Effector memory CD8-positive, alpha-beta T cell (primary cell): ENCODE measurements at regions not wholly inside any gene's neighbourhood (a gene's known extent, or its start where the extent isn't known, plus 50 kb on each side); places are given as distances from the start of the nearest gene placed in this dataset.
"Not testable (repeated sequence)": the region's sequence is repeated elsewhere in the genome, so short reads cannot be mapped to it uniquely, and the experiment has no call there.

Experiments used
- ATAC-seq: fragments of 150-1000 bp; cut with Tn5 transposase; replicated peaks from 2 replicates; pipeline ENCODE4 v1.10.0; 2021; ENCODE audit warnings: mild to moderate bottlenecking, moderate library complexity
- DNase-seq, 3 experiments: peaks; one replicate each; pipeline ENCODE4 v3.0.0; 2021
- H3K27ac Mint-ChIP-seq, 2 donors: one replicate each; pipeline ENCODE4 v1.8.0; 2022; ENCODE audit warnings: mild to moderate bottlenecking in 2 of 2, mixed read lengths in 2 of 2, moderate library complexity in 2 of 2
- H3K27me3 Mint-ChIP-seq, 2 donors: one replicate each; pipeline ENCODE4 v1.8.0; 2022; ENCODE audit warnings: mixed read lengths in 2 of 2
- H3K36me3 Mint-ChIP-seq: one replicate; pipeline ENCODE4 v1.8.0; 2022; ENCODE audit warnings: mild to moderate bottlenecking, moderate library complexity, mixed read lengths; ENCODE audit not compliant: insufficient read depth
- H3K4me1 Mint-ChIP-seq, 2 donors: one replicate each; pipeline ENCODE4 v1.8.0; 2022; ENCODE audit warnings: low read depth in 2 of 2, mixed read lengths in 2 of 2
- H3K4me3 Mint-ChIP-seq, 2 donors: one replicate each; pipeline ENCODE4 v1.8.0; 2022; ENCODE audit warnings: mild to moderate bottlenecking in 2 of 2, mixed read lengths in 2 of 2, moderate library complexity in 2 of 2
- H3K9me3 Mint-ChIP-seq, 2 donors: one replicate each; pipeline ENCODE4 v1.8.0; 2022; ENCODE audit warnings: mixed read lengths in 2 of 2

DNA sequence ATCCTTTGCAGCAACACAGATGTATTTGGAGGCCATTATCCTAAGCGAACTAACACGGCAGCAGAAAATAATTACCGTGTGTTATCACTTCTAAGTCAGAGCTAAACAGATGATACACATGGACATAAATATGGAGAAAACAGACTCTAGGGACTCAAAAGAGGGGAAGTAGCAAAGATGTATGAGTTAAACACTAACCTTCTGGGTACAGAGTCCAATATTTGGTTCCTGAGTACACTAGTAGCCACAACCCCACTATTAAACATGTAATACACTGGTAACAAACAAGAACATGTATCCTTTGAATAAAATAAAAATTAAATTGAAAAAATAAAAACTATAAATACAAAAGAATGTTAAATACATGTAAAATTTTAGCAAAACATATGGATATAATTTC is 118.0 kb upstream of the SLITRK5 start:
- Mint-ChIP-seq H3K4me3 (no peak overlapping the region), H3K36me3 (no peaks in the 10 kb centered on the region), H3K4me1 (no peaks in the 10 kb centered on the region), H3K27me3 (no peaks in the 10 kb centered on the region), H3K27ac (no peak overlapping the region), H3K9me3 (peaks cover 0 to 12% of the 10 kb centered on the region in 2 donors)
- DNase-seq (no peak), ATAC-seq (no peak)

DNA sequence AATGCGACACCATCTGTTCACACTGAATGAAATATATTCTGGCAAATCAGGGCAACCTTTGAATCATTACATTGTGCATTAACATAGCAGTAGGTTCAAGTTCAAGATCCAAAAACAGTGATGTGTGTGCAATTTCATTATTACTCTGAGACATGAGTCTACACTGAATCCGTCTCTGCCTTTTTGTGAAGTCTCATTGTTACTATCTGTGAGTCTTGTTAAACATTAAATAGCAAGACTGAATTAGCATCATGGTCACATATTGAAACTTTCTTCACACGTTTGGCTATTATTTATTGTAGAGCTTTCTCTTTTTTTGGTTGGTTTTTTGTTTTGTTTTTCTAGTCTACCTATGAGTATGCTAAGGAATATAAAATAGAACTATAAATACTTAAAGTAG is 117.1 kb upstream of the SLITRK5 start:
- no peaks in the 10 kb centered on the region for H3K27me3 Mint-ChIP-seq
- no peak for DNase-seq
- no peak for ATAC-seq
- no peaks in the 10 kb centered on the region for H3K36me3 Mint-ChIP-seq
- no peak overlapping the region for H3K4me3 Mint-ChIP-seq
- H3K4me1 Mint-ChIP-seq, result no peaks in the 10 kb centered on the region
- no peak overlapping the region for H3K27ac Mint-ChIP-seq
- H3K9me3 Mint-ChIP-seq, result peaks cover 0 to 12% of the 10 kb centered on the region in 2 donors

DNA sequence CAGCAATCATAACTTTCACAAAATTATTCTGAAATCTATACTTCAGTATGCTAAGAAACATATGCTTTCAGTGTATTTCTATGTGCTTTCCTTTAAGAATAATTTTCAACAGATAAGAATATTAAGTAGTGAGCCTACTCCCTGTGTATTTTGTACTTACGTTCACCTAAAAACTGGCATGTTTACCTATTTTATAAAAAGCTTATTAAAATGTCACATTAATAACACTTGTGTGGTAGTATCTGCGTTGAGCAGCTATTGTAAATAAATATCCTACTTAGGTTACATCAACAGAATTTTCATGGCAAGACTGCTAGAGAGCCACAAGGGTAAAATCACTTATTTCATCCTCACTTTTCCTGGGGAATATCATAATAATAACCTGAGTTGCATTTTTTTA is 113.4 kb upstream of the SLITRK5 start:
- H3K27me3 Mint-ChIP-seq, result no peaks in the 10 kb centered on the region

DNA sequence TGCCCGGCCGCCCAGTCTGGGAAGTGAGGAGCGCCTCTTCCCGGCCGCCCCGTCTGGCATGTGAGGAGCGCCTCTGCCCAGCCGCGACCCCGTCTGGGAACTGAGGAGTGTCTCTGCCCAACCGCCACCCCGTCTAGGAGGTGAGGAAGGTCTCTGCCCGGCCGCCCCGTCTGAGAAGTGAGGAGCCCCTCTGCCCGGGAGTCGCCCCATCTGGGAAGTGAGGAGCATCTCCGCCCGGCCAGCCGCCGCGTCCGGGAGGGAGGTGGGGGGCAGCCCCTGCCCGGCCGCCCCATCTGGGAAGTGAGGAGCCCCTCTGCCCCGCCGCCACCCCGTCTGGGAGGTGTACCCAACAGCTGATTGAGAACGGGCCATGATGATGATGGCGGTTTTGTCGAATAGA is 109.6 kb upstream of the SLITRK5 start:
- not testable (repeated sequence) for H3K27ac Mint-ChIP-seq, ATAC-seq, H3K4me3 Mint-ChIP-seq, DNase-seq, H3K4me1 Mint-ChIP-seq, H3K9me3 Mint-ChIP-seq, H3K27me3 Mint-ChIP-seq, H3K36me3 Mint-ChIP-seq

More for the DNA sequence above, 113.4 kb upstream of the SLITRK5 start:
- H3K9me3 Mint-ChIP-seq, result peaks cover 0 to 10% of the 10 kb centered on the region in 2 donors
- DNase-seq (no peak), ATAC-seq (no peak)
- H3K27ac Mint-ChIP-seq, result no peak overlapping the region
- H3K4me3 Mint-ChIP-seq, result no peak overlapping the region
- H3K36me3 Mint-ChIP-seq, result no peaks in the 10 kb centered on the region
- H3K4me1 Mint-ChIP-seq, result no peaks in the 10 kb centered on the region

DNA sequence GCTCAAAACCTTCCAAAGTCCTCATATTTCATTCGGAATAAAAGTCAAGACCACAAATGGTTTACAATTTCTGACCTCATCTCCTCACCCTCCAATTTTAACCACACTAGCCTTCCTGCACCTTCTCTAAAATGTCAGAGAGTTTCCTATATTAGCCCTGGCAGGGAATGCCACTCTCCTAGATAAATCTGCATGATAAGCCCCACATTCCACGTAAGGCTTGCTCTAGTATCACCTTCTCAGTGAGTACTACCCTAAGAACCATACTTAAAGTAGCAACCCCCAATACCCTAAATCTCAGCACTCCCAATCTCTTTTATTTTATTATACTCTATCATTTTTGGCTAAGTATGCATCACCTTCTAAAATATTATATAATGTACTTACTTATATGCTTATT is 100.5 kb upstream of the SLITRK5 start:
- DNase-seq, result no peak
- no peaks in the 10 kb centered on the region for H3K4me1 Mint-ChIP-seq
- H3K9me3 Mint-ChIP-seq, result peaks cover 0 to 15% of the 10 kb centered on the region in 2 donors
- ATAC-seq, result no peak
- no peak overlapping the region for H3K27ac Mint-ChIP-seq
- H3K4me3 Mint-ChIP-seq, result no peak overlapping the region
- H3K36me3 Mint-ChIP-seq, result peaks cover 3% of the 10 kb centered on the region
- no peaks in the 10 kb centered on the region for H3K27me3 Mint-ChIP-seq

DNA sequence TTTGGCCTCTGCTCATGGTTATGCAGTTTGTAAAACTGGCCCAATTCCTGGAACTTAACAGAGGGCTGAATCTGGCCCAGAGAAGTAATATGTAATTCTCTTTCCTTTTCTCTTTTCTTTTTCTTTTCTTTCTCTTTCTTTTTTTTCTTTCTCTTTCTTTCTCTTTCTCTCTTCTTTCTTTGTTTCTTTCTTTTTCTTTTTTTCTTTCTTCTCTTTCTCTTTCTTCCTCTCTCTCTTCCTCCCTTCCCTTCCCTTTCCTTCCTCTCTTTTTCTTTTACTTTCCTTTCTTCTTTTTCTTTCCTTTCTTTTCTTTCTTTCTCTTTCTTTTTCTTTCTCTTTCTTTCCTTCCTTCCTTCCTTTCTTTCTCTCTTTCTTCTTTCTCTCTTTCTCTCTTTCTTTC is 88.8 kb upstream of the SLITRK5 start:
- H3K27ac Mint-ChIP-seq, result no peak overlapping the region
- DNase-seq, result no peak
- no peaks in the 10 kb centered on the region for H3K4me1 Mint-ChIP-seq
- no peak for ATAC-seq
- peaks cover 0 to 5% of the 10 kb centered on the region in 2 donors for H3K9me3 Mint-ChIP-seq
- no peaks in the 10 kb centered on the region for H3K36me3 Mint-ChIP-seq
- no peak overlapping the region for H3K4me3 Mint-ChIP-seq
- H3K27me3 Mint-ChIP-seq, result no peaks in the 10 kb centered on the region

DNA sequence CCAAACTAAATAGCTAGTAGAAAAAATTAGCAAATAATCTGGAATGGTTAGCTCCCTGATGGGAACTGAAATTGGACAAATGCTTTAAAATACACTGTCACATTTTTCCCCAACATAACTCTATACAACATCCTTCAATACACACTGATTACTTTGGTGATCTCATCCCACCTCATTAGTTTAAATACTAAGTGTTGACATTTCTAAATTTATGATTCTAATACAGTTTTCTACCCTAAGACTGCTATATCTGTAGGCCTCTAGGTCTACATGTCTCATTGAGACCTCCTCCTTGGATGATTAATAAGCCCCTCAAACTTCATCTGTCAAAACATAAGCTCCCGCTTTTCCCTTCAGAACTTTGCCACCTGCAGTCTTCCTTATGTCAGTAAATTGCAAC is 80.7 kb upstream of the SLITRK5 start:
- Mint-ChIP-seq H3K36me3 (no peaks in the 10 kb centered on the region), H3K4me3 (no peak overlapping the region), H3K27ac (no peak overlapping the region), H3K9me3 (peaks cover 0 to 8% of the 10 kb centered on the region in 2 donors), H3K4me1 (no peaks in the 10 kb centered on the region), H3K27me3 (no peaks in the 10 kb centered on the region)
- no peak for ATAC-seq
- DNase-seq, result no peak

DNA sequence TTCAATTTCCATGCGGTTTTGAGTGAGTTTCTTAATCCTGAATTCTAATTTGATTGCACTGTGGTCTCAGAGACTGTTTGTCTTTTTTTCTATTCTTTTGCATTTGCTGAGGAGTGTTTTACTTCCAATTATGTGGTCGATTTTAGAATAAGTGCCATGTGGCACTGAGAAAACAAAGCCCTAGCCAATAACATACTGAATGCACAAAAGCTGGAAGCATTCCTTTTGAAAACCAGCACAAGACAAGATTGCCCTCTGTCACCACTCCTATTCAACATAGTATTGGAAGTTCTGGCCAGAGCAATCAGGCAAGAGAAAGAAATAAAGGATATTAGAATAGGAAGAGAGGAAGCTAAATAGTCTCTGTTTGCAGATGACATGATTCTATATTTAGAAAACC is 66.7 kb upstream of the SLITRK5 start:
- DNase-seq, H3K27me3 Mint-ChIP-seq, H3K27ac Mint-ChIP-seq, H3K4me3 Mint-ChIP-seq, ATAC-seq, H3K36me3 Mint-ChIP-seq, H3K4me1 Mint-ChIP-seq: not testable (repeated sequence)
- H3K9me3 Mint-ChIP-seq, result peaks cover 1 to 12% of the 10 kb centered on the region in 2 donors

GRCh38 chr13:87607266-87607665 is 63.9 kb upstream of the SLITRK5 start:
- Mint-ChIP-seq H3K27me3 (no peaks in the 10 kb centered on the region), H3K4me3 (no peak overlapping the region), H3K36me3 (no peaks in the 10 kb centered on the region), H3K4me1 (no peaks in the 10 kb centered on the region), H3K27ac (no peak overlapping the region), H3K9me3 (peaks cover 4 to 12% of the 10 kb centered on the region in 2 donors)
- no peak for ATAC-seq
- DNase-seq, result no peak

DNA sequence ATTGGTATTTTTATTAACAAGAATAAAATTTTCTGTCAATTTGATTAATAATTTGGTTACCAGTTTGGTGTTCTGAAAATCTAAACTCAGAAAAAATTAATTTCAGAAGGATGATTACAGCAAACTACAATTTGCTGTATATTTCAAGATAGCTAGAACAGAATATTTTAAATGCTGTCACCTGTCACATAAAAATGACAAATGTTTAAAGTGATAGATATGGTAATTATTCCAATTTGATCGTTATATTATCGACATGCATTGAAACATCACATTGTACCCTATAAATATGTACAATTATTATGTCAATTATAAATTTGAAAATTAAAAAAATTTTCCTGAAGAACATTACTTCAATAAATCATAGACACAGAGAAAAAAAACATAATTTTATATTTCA is 56.9 kb upstream of the SLITRK5 start:
- peaks cover 0 to 3% of the 10 kb centered on the region in 2 donors for H3K9me3 Mint-ChIP-seq
- ATAC-seq (no peak), DNase-seq (no peak)
- H3K4me3 Mint-ChIP-seq, result no peak overlapping the region
- no peaks in the 10 kb centered on the region for H3K27me3 Mint-ChIP-seq
- no peaks in the 10 kb centered on the region for H3K36me3 Mint-ChIP-seq
- H3K27ac Mint-ChIP-seq, result no peak overlapping the region
- no peaks in the 10 kb centered on the region for H3K4me1 Mint-ChIP-seq
